Testis (tissue), 2 donors: ENCODE measurements at regions not wholly inside any gene's neighbourhood (a gene's known extent, or its start where the extent isn't known, plus 50 kb on each side); places are given as distances from the start of the nearest gene placed in this dataset.

Experiments
- DNase-seq: peaks from one replicate; pipeline ENCODE4 v3.0.0-alpha.2; 2019
- H3K27ac ChIP-seq, 2 donors: fragments of 200-600 bp; sonication (generic); one replicate each; pipeline ENCODE4 v1.5.1; 2019
- H3K27me3 ChIP-seq: fragments of 200-600 bp; sonication (generic); one replicate; pipeline ENCODE4 v1.5.1; 2019
- H3K36me3 ChIP-seq: fragments of 200-600 bp; sonication (generic); one replicate; pipeline ENCODE4 v1.5.1; 2017; ENCODE audit warnings: low read depth; ENCODE audit errors: missing control alignments
- H3K4me1 ChIP-seq: fragments of 200-600 bp; sonication (generic); one replicate; pipeline ENCODE4 v1.5.1; 2019
- H3K4me3 ChIP-seq, 2 donors: fragments of 200-600 bp; sonication (generic); one replicate each; pipeline ENCODE4 v1.5.1; 2017 to 2019
- H3K9me3 ChIP-seq: fragments of 200-600 bp; sonication (generic); one replicate; pipeline ENCODE4 v1.5.1; 2017
- POLR2A ChIP-seq: fragments of 450-650 bp; IDR thresholded peaks from one replicate; pipeline ENCODE4 v1.6.1; 2017; ENCODE audit warnings: antibody characterized with exemption, mild to moderate bottlenecking, moderate library complexity
- WGBS, 2 donors: methylation state at CpG; one replicate each; pipeline ENCODE4 v1.1.5; 2018; 5-methylcytosine and 5-hydroxymethylcytosine counted together
- intact Hi-C: fragments of 100-400 bp; cut with DNase I; formaldehyde crosslinking; loops from one replicate; pipeline ENCODE4 v1.15.1; 2023; ENCODE audit warnings: low total_unique reads
- microRNA-seq, 2 donors: library from miRNA; unstranded; fragments of <30 nt; microRNA quantifications; one replicate each; pipeline ENCODE4, GENCODE V29; 2016; ENCODE audit warnings: borderline number of aligned reads in 2 of 2, borderline replicate concordance in 1 of 2
- small RNA-seq, 2 donors: library from RNA; depleted of rRNA; stranded (forward); fragments of <200 nt; gene quantifications; one replicate each; pipeline ENCODE3, GENCODE V24; 2016
- TF ChIP-seq, protein P1 (sequence below), 3 experiments: fragments of 450-650 bp in 2 of 3; fragments of 200-600 bp in 1 of 3; sonication (generic) in 1 of 3; IDR thresholded peaks; one replicate each; pipeline ENCODE4 v1.5.1; 2016 to 2019; ENCODE audit warnings: antibody characterized with exemption in 3 of 3, mild to moderate bottlenecking in 2 of 3, moderate library complexity in 1 of 3

DNA sequence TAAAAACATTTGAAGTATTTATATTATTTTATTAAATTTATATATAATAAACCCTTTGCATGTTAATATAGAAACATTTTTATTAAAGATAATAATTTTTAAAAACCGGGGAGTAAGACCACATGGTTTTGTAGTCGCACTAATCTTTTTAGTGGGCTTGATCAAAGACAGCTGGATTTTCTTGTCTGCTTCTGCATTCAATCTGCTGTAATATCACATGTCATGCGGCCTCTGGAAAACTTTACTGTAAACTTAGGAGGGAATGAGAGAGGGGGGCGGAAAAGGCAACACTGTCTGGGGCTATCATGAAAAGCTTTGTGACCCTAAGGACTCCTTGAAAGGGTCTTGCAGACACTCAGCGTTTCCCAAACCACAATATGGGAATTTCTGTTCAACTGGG, 62.8 kb upstream of the NLGN4X start:
- H3K9me3 ChIP-seq: no peaks in the 10 kb centered on the region
- H3K36me3 ChIP-seq: no peaks in the 10 kb centered on the region
- WGBS, 2 donors: 64 to 68% methylated on average over 5 of the region's 5 CpGs
- no peaks in the 10 kb centered on the region for H3K4me1 ChIP-seq
- no peak overlapping the region for H3K4me3 ChIP-seq
- DNase-seq: no peak
- H3K27ac ChIP-seq: no peak overlapping the region
- no peaks in the 10 kb centered on the region for H3K27me3 ChIP-seq
- intact Hi-C loops: no loop called here
- TF ChIP-seq, protein P1, sequence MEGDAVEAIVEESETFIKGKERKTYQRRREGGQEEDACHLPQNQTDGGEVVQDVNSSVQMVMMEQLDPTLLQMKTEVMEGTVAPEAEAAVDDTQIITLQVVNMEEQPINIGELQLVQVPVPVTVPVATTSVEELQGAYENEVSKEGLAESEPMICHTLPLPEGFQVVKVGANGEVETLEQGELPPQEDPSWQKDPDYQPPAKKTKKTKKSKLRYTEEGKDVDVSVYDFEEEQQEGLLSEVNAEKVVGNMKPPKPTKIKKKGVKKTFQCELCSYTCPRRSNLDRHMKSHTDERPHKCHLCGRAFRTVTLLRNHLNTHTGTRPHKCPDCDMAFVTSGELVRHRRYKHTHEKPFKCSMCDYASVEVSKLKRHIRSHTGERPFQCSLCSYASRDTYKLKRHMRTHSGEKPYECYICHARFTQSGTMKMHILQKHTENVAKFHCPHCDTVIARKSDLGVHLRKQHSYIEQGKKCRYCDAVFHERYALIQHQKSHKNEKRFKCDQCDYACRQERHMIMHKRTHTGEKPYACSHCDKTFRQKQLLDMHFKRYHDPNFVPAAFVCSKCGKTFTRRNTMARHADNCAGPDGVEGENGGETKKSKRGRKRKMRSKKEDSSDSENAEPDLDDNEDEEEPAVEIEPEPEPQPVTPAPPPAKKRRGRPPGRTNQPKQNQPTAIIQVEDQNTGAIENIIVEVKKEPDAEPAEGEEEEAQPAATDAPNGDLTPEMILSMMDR (IDR thresholded peaks at IDR 0.05): no peak
- no peak for TF ChIP-seq POLR2A

DNA sequence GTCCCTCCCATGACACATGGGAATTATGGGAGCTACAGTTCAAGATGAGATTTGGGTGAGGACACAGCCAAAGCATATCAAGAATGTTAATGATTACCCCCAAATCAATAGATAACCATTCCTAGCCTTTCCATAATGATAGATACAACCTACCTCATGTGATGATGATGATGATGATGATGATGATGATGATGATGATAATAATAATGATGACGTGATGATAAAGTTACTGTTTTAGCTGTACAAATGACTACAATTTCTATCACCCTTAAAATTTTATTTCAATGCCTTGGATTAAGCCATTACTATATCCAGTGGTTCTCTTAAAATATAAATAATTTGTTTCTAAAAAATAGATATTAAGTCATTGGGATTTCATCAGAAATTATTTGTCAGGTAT, 55.2 kb upstream of the NLGN4X start:
- DNase-seq: no peak
- no peaks in the 10 kb centered on the region for H3K27me3 ChIP-seq
- H3K4me3 ChIP-seq: no peak overlapping the region
- H3K36me3 ChIP-seq: no peaks in the 10 kb centered on the region
- intact Hi-C loops: no loop called here
- H3K27ac ChIP-seq: no peak overlapping the region
- H3K9me3 ChIP-seq: no peaks in the 10 kb centered on the region
- WGBS, 2 donors: 73 to 85% methylated on average over 1 of the region's 1 CpG
- TF ChIP-seq POLR2A: no peak
- TF ChIP-seq, protein P1 (IDR thresholded peaks at IDR 0.05): no peak
- no peaks in the 10 kb centered on the region for H3K4me1 ChIP-seq

DNA sequence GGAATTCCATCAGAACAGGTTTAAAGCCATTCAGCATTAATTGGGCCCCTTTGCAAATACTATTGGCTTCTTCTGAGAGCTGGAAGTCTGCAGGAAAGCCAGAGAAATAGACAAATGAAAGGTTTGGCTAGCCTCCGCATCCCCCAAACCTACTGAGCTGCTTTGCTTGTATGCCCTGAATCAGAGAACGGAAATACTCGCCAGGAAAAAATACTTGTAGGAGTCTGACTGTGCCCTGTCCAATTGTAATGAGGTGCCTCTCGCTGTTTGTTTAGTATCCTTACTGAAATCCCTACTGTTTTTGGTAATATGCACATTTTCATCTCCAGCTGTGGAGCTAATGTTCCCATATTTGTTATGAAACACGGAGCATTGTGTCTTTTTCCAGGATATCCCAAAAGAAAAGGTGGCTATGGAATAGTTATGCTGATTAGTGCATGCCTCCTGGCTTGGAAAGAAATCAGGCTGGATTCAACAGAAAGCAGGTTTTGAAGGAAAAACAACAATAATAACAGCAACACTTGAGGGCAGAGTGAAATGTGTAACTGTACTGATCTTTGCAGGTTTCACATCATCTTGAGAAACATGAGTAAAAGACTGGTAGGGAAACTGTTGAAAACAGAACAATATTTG, 50.7 kb upstream of the NLGN4X start:
- WGBS, 2 donors: 23 to 39% methylated on average over 5 of the region's 5 CpGs
- DNase-seq: no peak
- intact Hi-C loops: no loop called here

More for the DNA sequence above, 50.7 kb upstream of the NLGN4X start:
- Histone ChIP-seq H3K27ac (no peak overlapping the region), H3K36me3 (no peaks in the 10 kb centered on the region), H3K4me3 (no peak overlapping the region), H3K9me3 (no peaks in the 10 kb centered on the region), H3K27me3 (no peaks in the 10 kb centered on the region), H3K4me1 (no peaks in the 10 kb centered on the region)
- TF ChIP-seq POLR2A: no peak
- TF ChIP-seq, protein P1 (IDR thresholded peaks at IDR 0.05): no peak

Small RNAs in the stretch of these regions (microRNA-seq; reads per million reads assigned to microRNA genes)
- 0 reads per million in 2 donors for gene MIR4770

Small RNAs in the stretch of these regions (small RNA-seq; reads per million reads assigned to genes)
- 0 to 0.09 reads per million in 2 donors for gene MIR4770
